GM12878 (cell line): ENCODE measurements at regions not wholly inside any gene's neighbourhood (a gene's known extent, or its start where the extent isn't known, plus 50 kb on each side); places are given as distances from the start of the nearest gene placed in this dataset.

Source experiments
- ATAC-seq: fragments of 200-7000 bp; cut with Tn5 transposase; 3 replicates; pipeline ENCODE4 v1.9.1; 2020; ENCODE audit warnings: mild to moderate bottlenecking, moderate library complexity
- BruUV-seq: library from RNA; stranded (reverse); fragments of 400-500 nt; replicated peaks from 2 replicates; lab custom pipeline; 2021; lab: Mats Ljungman, UMichigan
- CTCF ChIA-PET: fragments of 300-600 bp; sonication (Branson Sonifier 250); formaldehyde crosslinking; extraction: SDS; loops from one replicate; lab custom pipeline; 2021; ENCODE audit warnings: inconsistent platforms; lab: Yijun Ruan, JAX
- POLR2A ChIA-PET: fragments of 350-600 bp; formaldehyde crosslinking; extraction: SDS; loops from one replicate; lab custom pipeline; 2021; ENCODE audit warnings: inconsistent platforms; lab: Charles Lee
- RAD21 ChIA-PET: fragments of 300-600 bp; sonication (Branson Sonifier 250); formaldehyde crosslinking; loops from one replicate; lab custom pipeline; 2023; ENCODE audit warnings: antibody characterized with exemption; ENCODE audit not compliant: unreplicated experiment; lab: Charles Lee
- SMC1A ChIA-PET: fragments of 300-600 bp; sonication (Branson Sonifier 250); formaldehyde crosslinking; loops from one replicate; lab custom pipeline; 2023; ENCODE audit not compliant: unreplicated experiment, uncharacterized antibody; lab: Charles Lee
- DNase-seq: peaks from one replicate; pipeline ENCODE4 v3.0.0-alpha.2; 2011; ENCODE audit warnings: low read depth, low spot score
- FAIRE-seq: peaks from 3 replicates; lab custom pipeline; 2011; peaks lifted over from hg19 to GRCh38; lab: Jason Lieb, UNC
- H2AFZ ChIP-seq: 2 replicates; pipeline ENCODE4 v1.6.0; 2011; ENCODE audit warnings: low read depth, low read length, control low read depth; ENCODE audit not compliant: control insufficient read depth
- H3K27ac ChIP-seq: 2 replicates; pipeline ENCODE4 v1.5.1; 2011; ENCODE audit warnings: control low read depth; ENCODE audit not compliant: control insufficient read depth, insufficient read depth
- H3K27me3 ChIP-seq, 2 experiments: replicated peaks in 1 of 2; 2 replicates each; pipeline versions ENCODE4 v1.6.0 to v1.6.1; 2011; ENCODE audit warnings: low read length in 1 of 2; ENCODE audit not compliant: control insufficient read depth in 2 of 2, insufficient read depth in 2 of 2
- H3K36me3 ChIP-seq, 2 experiments: 2 replicates each; pipeline ENCODE4 v1.5.1; 2011; ENCODE audit warnings: low read length in 1 of 2; ENCODE audit not compliant: control insufficient read depth in 2 of 2, insufficient read depth in 2 of 2
- H3K4me1 ChIP-seq: 2 replicates; pipeline ENCODE4 v1.6.1; 2011; ENCODE audit warnings: mild to moderate bottlenecking, low read length, moderate library complexity, mixed read lengths; ENCODE audit not compliant: control insufficient read depth, insufficient read depth
- H3K4me2 ChIP-seq: 2 replicates; pipeline ENCODE4 v1.6.0; 2011; ENCODE audit warnings: control low read depth; ENCODE audit not compliant: control insufficient read depth, insufficient read depth
- H3K4me3 ChIP-seq: fragments of 200-600 bp; sonication (generic); 2 replicates; pipeline ENCODE4 v1.5.1; 2016
- H3K79me2 ChIP-seq: 2 replicates; pipeline ENCODE4 v1.6.0; 2011; ENCODE audit warnings: low read length; ENCODE audit not compliant: control insufficient read depth, insufficient read depth
- H3K9ac ChIP-seq: 2 replicates; pipeline ENCODE4 v1.8.0; 2011; ENCODE audit warnings: low read length, control low read depth, mixed read lengths; ENCODE audit not compliant: control insufficient read depth, insufficient read depth
- H3K9me3 ChIP-seq: replicated peaks from 3 replicates; pipeline ENCODE4 v1.5.1; 2011; ENCODE audit warnings: mild to moderate bottlenecking, low read length; ENCODE audit not compliant: control insufficient read depth, insufficient read depth
- H4K20me1 ChIP-seq: 2 replicates; pipeline ENCODE4 v1.6.0; 2011; ENCODE audit not compliant: control insufficient read depth, insufficient read depth
- BACH1 ChIP-seq: fragments of 450-650 bp; IDR thresholded peaks from 2 replicates; pipeline ENCODE4 v1.6.1; 2017; ENCODE audit warnings: mild to moderate bottlenecking, borderline replicate concordance
- E2F8 ChIP-seq: fragments of 450-650 bp; IDR thresholded peaks from 2 replicates; pipeline ENCODE4 v1.6.1; 2018; ENCODE audit warnings: mild to moderate bottlenecking, low read depth, moderate library complexity; ENCODE audit not compliant: partially characterized antibody
- EED ChIP-seq: sonication (generic); IDR thresholded peaks from 2 replicates; pipeline ENCODE4 v1.6.1; 2016; ENCODE audit warnings: antibody characterized with exemption, low read depth
- IKZF1 ChIP-seq: fragments of 450-650 bp; conservative IDR thresholded peaks from 2 replicates; pipeline ENCODE4 v1.6.1; 2017; ENCODE audit warnings: antibody characterized with exemption, mild to moderate bottlenecking
- MYB ChIP-seq: fragments of 150-350 bp; IDR thresholded peaks from 2 replicates; pipeline ENCODE4 v1.6.1; 2014; ENCODE audit warnings: mild to moderate bottlenecking, low read depth, low read length, borderline replicate concordance
- RAD51 ChIP-seq: fragments of 450-650 bp; IDR thresholded peaks from 2 replicates; pipeline ENCODE4 v1.6.1; 2016; ENCODE audit warnings: moderate library complexity, mild to moderate bottlenecking, inconsistent platforms
- REST ChIP-seq: IDR thresholded peaks from 2 replicates; pipeline ENCODE4 v1.6.1; 2012; ENCODE audit warnings: mild to moderate bottlenecking, low read depth, low read length
- SIX5 ChIP-seq: IDR thresholded peaks from 2 replicates; pipeline ENCODE4 v1.6.1; 2011; ENCODE audit warnings: mild to moderate bottlenecking, low read depth, low read length, moderate library complexity; ENCODE audit not compliant: severe bottlenecking
- TARDBP ChIP-seq: IDR thresholded peaks from 2 replicates; pipeline ENCODE4 v1.6.1; 2016; ENCODE audit warnings: borderline replicate concordance
- TBL1XR1 ChIP-seq: IDR thresholded peaks from 2 replicates; pipeline ENCODE4 v1.6.1; 2012; ENCODE audit warnings: low read depth, low read length, improper control_type of control experiment
- YY1 ChIP-seq: IDR thresholded peaks from 2 replicates; pipeline ENCODE4 v1.6.1; 2011; ENCODE audit warnings: low read depth, mild to moderate bottlenecking, low read length
- ZNF217 ChIP-seq: fragments of 450-650 bp; IDR thresholded peaks from 2 replicates; pipeline ENCODE4 v1.6.1; 2017; ENCODE audit warnings: antibody characterized with exemption, mild to moderate bottlenecking
- ZNF274 ChIP-seq: IDR thresholded peaks from one replicate; pipeline ENCODE4 v1.8.0; 2011; ENCODE audit not compliant: insufficient read length, insufficient read depth
- ZNF687 ChIP-seq: fragments of 450-650 bp; IDR thresholded peaks from 2 replicates; pipeline ENCODE4 v1.6.1; 2017; ENCODE audit warnings: mild to moderate bottlenecking, moderate library complexity
- WGBS: methylation state at CpG from one replicate; pipeline ENCODE4 v1.1.6; 2016; ENCODE audit warnings: low lambda C conversion rate; ENCODE audit not compliant: insufficient replicate concordance, insufficient coverage; ENCODE audit errors: missing lambda C conversion rate; 5-methylcytosine and 5-hydroxymethylcytosine counted together
- in situ Hi-C: fragments of 300-500 bp; cut with MboI; formaldehyde crosslinking; loops from 9 replicates; pipeline ENCODE4 v1.14.3; 2018; ENCODE audit warnings: mixed read lengths
- intact Hi-C: fragments of 100-400 bp; cut with micrococcal nuclease; formaldehyde crosslinking; loops from one replicate; pipeline ENCODE4 v1.14.2; 2022; ENCODE audit not compliant: unreplicated experiment

GRCh38 chr3:18666655-18667054 lies 241.5 kb upstream of the SATB1 start:
- DNase-seq, result no peak
- Histone ChIP-seq H3K4me3 (no peak overlapping the region), H2AFZ (no peak overlapping the region), H3K4me1 (no peaks in the 10 kb centered on the region), H3K79me2 (no peaks in the 10 kb centered on the region), H3K9me3 (no peaks in the 10 kb centered on the region), H3K27ac (no peak overlapping the region), H4K20me1 (no peaks in the 10 kb centered on the region), H3K9ac (no peak overlapping the region), H3K4me2 (no peak overlapping the region), H3K36me3 (no peaks in the 10 kb centered on the region), H3K27me3 (no peaks in the 10 kb centered on the region)
- 42% methylated on average over 2 of the region's 2 CpGs for WGBS
- no peak for FAIRE-seq
- ChIA-PET SMC1A (no interaction called here), CTCF (no interaction called here), POLR2A (no interaction called here), RAD21 (no interaction called here)
- ATAC-seq, result no peak
- intact Hi-C loops (no loop called here), in situ Hi-C loops (no loop called here)
- BruUV-seq, result no TSS peak
- no peak for TF ChIP-seq REST
- TF ChIP-seq TARDBP, result no peak
- TF ChIP-seq TBL1XR1, result no peak
- no peak for TF ChIP-seq RAD51
- no peak for TF ChIP-seq MYB
- no peak for TF ChIP-seq BACH1
- no peak for TF ChIP-seq E2F8
- no peak for TF ChIP-seq ZNF687
- TF ChIP-seq IKZF1, result no peak
- no peak for TF ChIP-seq ZNF274
- no peak for TF ChIP-seq EED
- no peak for TF ChIP-seq SIX5
- TF ChIP-seq ZNF217, result no peak
- no peak for TF ChIP-seq YY1
